Sigmoid colon (tissue), 4 donors: ENCODE measurements at regions not wholly inside any gene's neighbourhood (a gene's known extent, or its start where the extent isn't known, plus 50 kb on each side); places are given as distances from the start of the nearest gene placed in this dataset.

Experiments used
- EP300 ChIP-seq, 4 donors: sonication (generic); formaldehyde crosslinking; IDR thresholded peaks; one replicate each; pipeline ENCODE4 v1.6.1; 2017; ENCODE audit warnings: antibody characterized with exemption in 4 of 4
- POLR2A ChIP-seq, 2 donors: fragments of 450-650 bp; IDR thresholded peaks; one replicate each; pipeline ENCODE4 v1.6.1; 2016; ENCODE audit warnings: antibody characterized with exemption in 2 of 2, mild to moderate bottlenecking in 2 of 2, moderate library complexity in 2 of 2
- TF ChIP-seq, protein P1 (sequence below), 4 experiments: fragments of 450-650 bp in 3 of 4; fragments of 200-600 bp in 1 of 4; IDR thresholded peaks; one replicate each; pipeline ENCODE4 v1.5.1; 2016 to 2019; ENCODE audit warnings: antibody characterized with exemption in 4 of 4, mild to moderate bottlenecking in 3 of 4, moderate library complexity in 2 of 4

DNA sequence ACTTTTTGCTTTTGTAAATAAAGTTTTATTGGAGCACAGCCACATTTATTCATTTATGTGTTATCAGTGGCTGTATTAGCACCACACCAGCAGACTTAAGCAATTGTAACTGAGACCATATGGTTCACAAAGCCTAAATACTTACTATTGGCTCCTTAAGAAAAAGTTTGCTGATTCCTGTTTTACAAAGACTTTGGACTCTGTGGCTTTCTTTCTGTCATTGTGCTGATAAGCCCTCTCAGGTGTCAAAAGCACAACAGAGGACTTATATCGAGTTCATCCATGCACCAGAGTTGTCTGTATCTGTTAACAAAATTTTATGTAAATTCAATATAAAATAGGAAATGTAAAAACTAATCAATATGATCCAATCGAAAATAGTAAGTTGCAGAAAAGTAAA, 55.6 kb upstream of the PCSK5 start:
- TF ChIP-seq, protein P1, sequence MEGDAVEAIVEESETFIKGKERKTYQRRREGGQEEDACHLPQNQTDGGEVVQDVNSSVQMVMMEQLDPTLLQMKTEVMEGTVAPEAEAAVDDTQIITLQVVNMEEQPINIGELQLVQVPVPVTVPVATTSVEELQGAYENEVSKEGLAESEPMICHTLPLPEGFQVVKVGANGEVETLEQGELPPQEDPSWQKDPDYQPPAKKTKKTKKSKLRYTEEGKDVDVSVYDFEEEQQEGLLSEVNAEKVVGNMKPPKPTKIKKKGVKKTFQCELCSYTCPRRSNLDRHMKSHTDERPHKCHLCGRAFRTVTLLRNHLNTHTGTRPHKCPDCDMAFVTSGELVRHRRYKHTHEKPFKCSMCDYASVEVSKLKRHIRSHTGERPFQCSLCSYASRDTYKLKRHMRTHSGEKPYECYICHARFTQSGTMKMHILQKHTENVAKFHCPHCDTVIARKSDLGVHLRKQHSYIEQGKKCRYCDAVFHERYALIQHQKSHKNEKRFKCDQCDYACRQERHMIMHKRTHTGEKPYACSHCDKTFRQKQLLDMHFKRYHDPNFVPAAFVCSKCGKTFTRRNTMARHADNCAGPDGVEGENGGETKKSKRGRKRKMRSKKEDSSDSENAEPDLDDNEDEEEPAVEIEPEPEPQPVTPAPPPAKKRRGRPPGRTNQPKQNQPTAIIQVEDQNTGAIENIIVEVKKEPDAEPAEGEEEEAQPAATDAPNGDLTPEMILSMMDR (IDR thresholded peaks at IDR 0.05), result no peak
- TF ChIP-seq POLR2A (IDR thresholded peaks at IDR 0.05) (no peak), EP300 (IDR thresholded peaks at IDR 0.05) (no peak)
